Panc1 (cell line): ENCODE measurements at regions not wholly inside any gene's neighbourhood (a gene's known extent, or its start where the extent isn't known, plus 50 kb on each side); places are given as distances from the start of the nearest gene placed in this dataset.

Experiments used
- ATAC-seq: fragments of 200-7000 bp; cut with Tn5 transposase; 2 replicates; pipeline ENCODE4 v1.9.1; 2020; ENCODE audit warnings: mild to moderate bottlenecking, moderate library complexity
- BruUV-seq: library from RNA; stranded (reverse); fragments of 400-500 nt; replicated peaks from 2 replicates; lab custom pipeline; 2021; lab: Mats Ljungman, UMichigan
- CTCF ChIA-PET: fragments of 300-600 bp; sonication (Branson Sonifier 250); formaldehyde crosslinking; loops from one replicate; lab custom pipeline; 2022; ENCODE audit warnings: antibody characterized with exemption; lab: Charles Lee
- POLR2A ChIA-PET: fragments of 300-600 bp; sonication (Branson Sonifier 250); formaldehyde crosslinking; loops from one replicate; lab custom pipeline; 2022; ENCODE audit warnings: antibody characterized with exemption; lab: Charles Lee
- DNase-seq: peaks from one replicate; pipeline ENCODE4 v3.0.0-alpha.2; 2010; ENCODE audit warnings: low read depth, low spot score
- H3K27ac ChIP-seq: 2 replicates; pipeline ENCODE4 v1.5.1; 2011; ENCODE audit warnings: mild to moderate bottlenecking, low read length, inconsistent platforms
- H3K27me3 ChIP-seq: fragments of 200-500 bp; sonication (Bioruptor generic); 2 replicates; pipeline ENCODE4 v1.6.0; 2014; ENCODE audit warnings: low read length, inconsistent platforms; ENCODE audit not compliant: control insufficient read depth, insufficient read depth
- H3K36me3 ChIP-seq: fragments of 200-500 bp; sonication (Bioruptor generic); 2 replicates; pipeline ENCODE4 v1.5.1; 2014; ENCODE audit warnings: inconsistent platforms, mild to moderate bottlenecking, low read length, moderate library complexity; ENCODE audit not compliant: control insufficient read depth, insufficient read depth
- H3K4me1 ChIP-seq: 2 replicates; pipeline ENCODE4 v1.5.1; 2011; ENCODE audit warnings: inconsistent platforms, mild to moderate bottlenecking, low read length, moderate library complexity; ENCODE audit not compliant: control insufficient read depth, insufficient read depth
- H3K4me3 ChIP-seq, 2 experiments: 2 replicates each; pipeline ENCODE4 v1.5.1; 2011 to 2012; ENCODE audit warnings: low read depth in 2 of 2, low read length in 2 of 2, mild to moderate bottlenecking in 2 of 2, inconsistent platforms in 1 of 2, moderate library complexity in 1 of 2
- H3K9me3 ChIP-seq: fragments of 200-500 bp; sonication (Bioruptor generic); 2 replicates; pipeline ENCODE4 v1.5.1; 2014; ENCODE audit warnings: low read depth, mild to moderate bottlenecking, inconsistent platforms, low read length, moderate library complexity; ENCODE audit not compliant: control insufficient read depth, insufficient read depth
- CTCF ChIP-seq: fragments of 450-650 bp; IDR thresholded peaks from 2 replicates; pipeline ENCODE4 v1.5.1; 2017; ENCODE audit warnings: mild to moderate bottlenecking
- POLR2AphosphoS5 ChIP-seq: IDR thresholded peaks from 2 replicates; pipeline ENCODE4 v1.6.1; 2012; ENCODE audit warnings: mild to moderate bottlenecking, low read depth, low read length, moderate library complexity
- REST ChIP-seq, 2 experiments: IDR thresholded peaks; 2 replicates each; pipeline ENCODE4 v1.6.1; 2011 to 2012; ENCODE audit warnings: low read depth in 2 of 2, control low read depth in 1 of 2, low read length in 1 of 2, mild to moderate bottlenecking in 1 of 2, moderate library complexity in 1 of 2; ENCODE audit not compliant: insufficient read depth in 1 of 2
- SIN3A ChIP-seq: IDR thresholded peaks from 2 replicates; pipeline ENCODE4 v1.6.1; 2012; ENCODE audit warnings: low read depth, mild to moderate bottlenecking, low read length, moderate library complexity, borderline replicate concordance; ENCODE audit not compliant: insufficient read depth
- TCF7L2 ChIP-seq: IDR thresholded peaks from 2 replicates; pipeline ENCODE4 v1.6.1; 2011; ENCODE audit warnings: mild to moderate bottlenecking, low read depth, low read length, inconsistent platforms
- in situ Hi-C: cut with HindIII; loops from 2 replicates; pipeline ENCODE4 v1.10.0; 2016; ENCODE audit warnings: low sequenced_read_pairs, low pct_unique_long_range_greater_than_20kb
- intact Hi-C: fragments of 100-400 bp; cut with micrococcal nuclease; formaldehyde crosslinking; loops from one replicate; pipeline ENCODE4 v1.10.0; 2022; ENCODE audit not compliant: unreplicated experiment

DNA sequence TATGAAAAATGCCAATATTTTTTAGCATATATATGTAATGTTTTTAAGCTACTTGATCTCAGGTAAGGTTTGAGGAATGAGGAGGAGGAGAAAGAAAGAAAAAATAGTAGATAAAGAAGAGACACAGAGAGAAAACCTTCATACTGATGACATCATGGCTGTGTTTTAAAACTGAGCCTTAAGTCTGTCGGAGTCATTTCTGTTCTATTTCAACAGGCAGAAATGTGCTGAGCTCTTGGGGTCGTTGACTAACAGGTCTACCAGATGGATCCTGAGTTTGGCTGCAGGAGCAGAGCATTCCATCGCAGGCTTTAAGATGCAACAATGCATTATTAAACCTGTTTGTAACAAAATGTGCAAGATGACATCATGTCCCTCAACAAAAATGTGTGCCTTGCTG, 356.0 kb downstream of the TGFB2 start:
- Histone ChIP-seq H3K27me3 (no peaks in the 10 kb centered on the region), H3K4me3 (no peak overlapping the region), H3K27ac (no peak overlapping the region), H3K4me1 (peaks cover 10% of the 10 kb centered on the region; the same call in 1 of the 2 replicates), H3K9me3 (no peaks in the 10 kb centered on the region; the same call in 1 of the 2 replicates), H3K36me3 (no peaks in the 10 kb centered on the region)
- ChIA-PET CTCF (no interaction called here), POLR2A (no interaction called here)
- intact Hi-C loops: no loop called here
- ATAC-seq (no peak), DNase-seq (no peak)
- TF ChIP-seq SIN3A: no peak
- in situ Hi-C loops: no loop called here
- no TSS peak for BruUV-seq

GRCh38 chr1:218702775-218703174, 357.6 kb downstream of the TGFB2 start:
- TF ChIP-seq TCF7L2: no peak
- TF ChIP-seq SIN3A: no peak
- TF ChIP-seq POLR2AphosphoS5: no peak
- TF ChIP-seq REST (IDR thresholded peaks at IDR 0.05; ENCODE audit: insufficient read depth in 1 of 2, low read depth in 2 of 2, low read length in 1 of 2): no peak
- no peak for TF ChIP-seq CTCF
- H3K27me3 ChIP-seq: no peaks in the 10 kb centered on the region
- H3K36me3 ChIP-seq: no peaks in the 10 kb centered on the region
- DNase-seq: no peak
- H3K4me1 ChIP-seq: peaks cover 16% of the 10 kb centered on the region
- ATAC-seq: no peak
- no TSS peak for BruUV-seq
- in situ Hi-C loops: no loop called here
- ChIA-PET POLR2A (no interaction called here), CTCF (no interaction called here)
- H3K9me3 ChIP-seq: no peaks in the 10 kb centered on the region; the same call in 1 of the 2 replicates
- H3K27ac ChIP-seq: peak overlapping the region; percentile 21; the same call in 1 of the 2 replicates
- intact Hi-C loops: no loop called here
- no peak overlapping the region for H3K4me3 ChIP-seq

DNA sequence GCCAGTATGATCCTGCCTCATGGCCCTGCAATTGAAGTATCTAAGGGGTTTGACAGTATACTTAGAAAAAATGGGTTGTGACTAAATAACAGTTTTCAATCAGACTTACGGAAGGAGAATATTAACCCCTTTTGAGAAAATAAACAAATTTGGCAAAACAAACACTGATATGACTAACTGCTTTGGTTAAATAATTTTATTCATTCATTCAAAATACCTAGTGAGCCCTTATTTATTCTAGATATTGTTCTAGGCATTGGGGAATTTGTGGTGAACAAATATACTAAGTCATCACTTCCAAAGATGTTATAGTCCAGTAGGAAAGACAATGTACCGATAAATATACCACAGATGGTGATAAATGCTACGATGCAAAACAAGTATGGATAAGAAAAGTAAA, 358.7 kb downstream of the TGFB2 start:
- no peaks in the 10 kb centered on the region for H3K27me3 ChIP-seq
- intact Hi-C loops (no loop called here), in situ Hi-C loops (no loop called here)
- no peak overlapping the region for H3K4me3 ChIP-seq
- H3K9me3 ChIP-seq: no peaks in the 10 kb centered on the region; the same call in 1 of the 2 replicates
- BruUV-seq: no TSS peak
- ChIA-PET POLR2A (no interaction called here), CTCF (no interaction called here)
- H3K4me1 ChIP-seq: peaks cover 16% of the 10 kb centered on the region
- no peak for TF ChIP-seq CTCF
- no peak for TF ChIP-seq POLR2AphosphoS5
- TF ChIP-seq SIN3A: no peak
- TF ChIP-seq REST (IDR thresholded peaks at IDR 0.05; ENCODE audit: insufficient read depth in 1 of 2, low read depth in 2 of 2, low read length in 1 of 2): no peak
- no peak for TF ChIP-seq TCF7L2
- DNase-seq: no peak
- ATAC-seq: no peak
- no peaks in the 10 kb centered on the region for H3K36me3 ChIP-seq
- H3K27ac ChIP-seq: peak overlapping the region; percentile 72
